Upper lobe of right lung (tissue), 1 donor: ENCODE measurements at regions not wholly inside any gene's neighbourhood (a gene's known extent, or its start where the extent isn't known, plus 50 kb on each side); places are given as distances from the start of the nearest gene placed in this dataset.

Experiments
- ATAC-seq: fragments of 200-7000 bp; cut with Tn5 transposase; one replicate; pipeline ENCODE4 v1.9.1; 2020; ENCODE audit warnings: mild to moderate bottlenecking, moderate library complexity
- DNase-seq: peaks from one replicate; pipeline ENCODE4 v3.0.0-alpha.2; 2020
- H3K27ac ChIP-seq: fragments of 200-600 bp; one replicate; pipeline ENCODE4 v1.8.0; 2022
- H3K27me3 ChIP-seq: fragments of 200-600 bp; one replicate; pipeline ENCODE4 v1.8.0; 2022; ENCODE audit warnings: mild to moderate bottlenecking
- H3K36me3 ChIP-seq: fragments of 200-600 bp; one replicate; pipeline ENCODE4 v1.8.0; 2022
- H3K4me1 ChIP-seq: fragments of 200-600 bp; one replicate; pipeline ENCODE4 v1.8.0; 2022
- H3K4me3 ChIP-seq: fragments of 200-600 bp; one replicate; pipeline ENCODE4 v1.8.0; 2022; ENCODE audit warnings: mild to moderate bottlenecking
- H3K9me3 ChIP-seq: fragments of 200-600 bp; one replicate; pipeline ENCODE4 v1.8.0; 2022
- CTCF ChIP-seq: fragments of 200-600 bp; IDR thresholded peaks from one replicate; pipeline ENCODE4 v1.8.0; 2022; ENCODE audit warnings: antibody characterized with exemption
- intact Hi-C: fragments of 100-400 bp; cut with DNase I; formaldehyde crosslinking; loops from one replicate; pipeline ENCODE4 v1.11.0; 2022
- donor health status: DM: no; HTN: yes; CAD: no; lungs with severe emphysema.

- H3K9me3 ChIP-seq, result no peaks in the 10 kb centered on the region
- no peak overlapping the region for H3K27ac ChIP-seq
- no peaks in the 10 kb centered on the region for H3K36me3 ChIP-seq
- H3K4me3 ChIP-seq, result no peak overlapping the region
- intact Hi-C loops, result no loop called here
- ATAC-seq (no peak), DNase-seq (no peak)
- TF ChIP-seq CTCF, result no peak
- no peaks in the 10 kb centered on the region for H3K4me1 ChIP-seq
- H3K27me3 ChIP-seq, result no peaks in the 10 kb centered on the region
Observed at GRCh38 chr2:240376739-240377138, 58.7 kb upstream of the GPC1 start.

GRCh38 chr2:240377366-240377765 lies 58.1 kb upstream of the GPC1 start:
- no peak overlapping the region for H3K4me3 ChIP-seq
- intact Hi-C loops, result no loop called here

GRCh38 chr2:240379089-240379636 lies 56.3 kb upstream of the GPC1 start:
- intact Hi-C loops, result no loop called here
- H3K27me3 ChIP-seq, result no peaks in the 10 kb centered on the region
- H3K4me3 ChIP-seq, result no peak overlapping the region
- H3K36me3 ChIP-seq, result no peaks in the 10 kb centered on the region
- TF ChIP-seq CTCF, result no peak
- ATAC-seq (no peak), DNase-seq (no peak)
- H3K9me3 ChIP-seq, result no peaks in the 10 kb centered on the region
- no peak overlapping the region for H3K27ac ChIP-seq
- no peaks in the 10 kb centered on the region for H3K4me1 ChIP-seq

More at GRCh38 chr2:240377366-240377765, 58.1 kb upstream of the GPC1 start:
- no peaks in the 10 kb centered on the region for H3K36me3 ChIP-seq
- DNase-seq (no peak), ATAC-seq (no peak)
- H3K4me1 ChIP-seq, result no peaks in the 10 kb centered on the region
- TF ChIP-seq CTCF, result no peak
- no peak overlapping the region for H3K27ac ChIP-seq
- H3K27me3 ChIP-seq, result no peaks in the 10 kb centered on the region
- H3K9me3 ChIP-seq, result no peaks in the 10 kb centered on the region

- Histone ChIP-seq H3K4me3 (no peak overlapping the region), H3K27ac (no peak overlapping the region), H3K4me1 (peaks cover 4% of the 10 kb centered on the region), H3K27me3 (no peaks in the 10 kb centered on the region), H3K36me3 (no peaks in the 10 kb centered on the region), H3K9me3 (no peaks in the 10 kb centered on the region)
- intact Hi-C loops, result no loop called here
- no peak for ATAC-seq
- DNase-seq, result no peak
- TF ChIP-seq CTCF, result no peak
Observed at GRCh38 chr2:240383099-240383758, 52.2 kb upstream of the GPC1 start.

- TF ChIP-seq CTCF, result no peak
- H3K27me3 ChIP-seq, result no peaks in the 10 kb centered on the region
- intact Hi-C loops, result no loop called here
- ATAC-seq (no peak), DNase-seq (no peak)
- no peaks in the 10 kb centered on the region for H3K36me3 ChIP-seq
- no peak overlapping the region for H3K27ac ChIP-seq
- H3K4me1 ChIP-seq, result peaks cover 4% of the 10 kb centered on the region
- no peaks in the 10 kb centered on the region for H3K9me3 ChIP-seq
- no peak overlapping the region for H3K4me3 ChIP-seq
Observed at GRCh38 chr2:240383871-240384700, 51.4 kb upstream of the GPC1 start.
